CD4-positive, alpha-beta T cell (primary cell): ENCODE measurements at regions not wholly inside any gene's neighbourhood (a gene's known extent, or its start where the extent isn't known, plus 50 kb on each side); places are given as distances from the start of the nearest gene placed in this dataset.

Experiments used
- ATAC-seq: fragments of 200-7000 bp; cut with Tn5 transposase; one replicate; pipeline ENCODE4 v1.10.0; 2022; ENCODE audit warnings: mild to moderate bottlenecking; ENCODE audit not compliant: poor library complexity
- CTCF ChIA-PET: fragments of 350-600 bp; sonication (Branson Sonifier 250); formaldehyde crosslinking; loops from one replicate; lab custom pipeline; 2021; ENCODE audit warnings: antibody characterized with exemption, inconsistent platforms; lab: Charles Lee
- POLR2A ChIA-PET: fragments of 350-600 bp; sonication (Branson Sonifier 250); formaldehyde crosslinking; loops from one replicate; lab custom pipeline; 2021; ENCODE audit warnings: antibody characterized with exemption, inconsistent platforms; lab: Charles Lee
- DNase-seq, 14 experiments: peaks; one replicate each; pipeline ENCODE4 v3.0.0-alpha.2; 2013 to 2020; ENCODE audit warnings: mixed read lengths in 2 of 14
- H3K27ac ChIP-seq, 2 donors: one replicate each; pipeline versions ENCODE4 v1.5.1 to v1.7.0; 2013; ENCODE audit warnings: low read length in 2 of 2, low read depth in 1 of 2, mild to moderate bottlenecking in 1 of 2
- H3K27me3 ChIP-seq, 2 experiments: 1 replicate in 1 of 2; 2 replicates in 1 of 2; pipeline versions ENCODE4 v1.6.1 to v1.7.0; 2013; ENCODE audit warnings: low read length in 2 of 2, control low read depth in 1 of 2, mild to moderate bottlenecking in 1 of 2, moderate library complexity in 1 of 2; ENCODE audit not compliant: insufficient read depth in 2 of 2, control insufficient read depth in 1 of 2
- H3K36me3 ChIP-seq: one replicate; pipeline ENCODE4 v1.6.1; 2013; ENCODE audit warnings: low read length, control low read depth; ENCODE audit not compliant: insufficient read depth
- H3K4me1 ChIP-seq: one replicate; pipeline ENCODE4 v1.6.1; 2013; ENCODE audit warnings: low read length, control low read depth; ENCODE audit not compliant: insufficient read depth
- H3K4me3 ChIP-seq: one replicate; pipeline ENCODE4 v1.5.1; 2013; ENCODE audit warnings: mild to moderate bottlenecking, low read length, moderate library complexity
- H3K9me3 ChIP-seq, 2 experiments: 1 replicate in 1 of 2; 2 replicates in 1 of 2; pipeline versions ENCODE4 v1.6.1 to v1.7.0; 2013; ENCODE audit warnings: low read length in 2 of 2, mild to moderate bottlenecking in 2 of 2, control low read depth in 1 of 2, moderate library complexity in 1 of 2; ENCODE audit not compliant: control insufficient read depth in 1 of 2, insufficient read depth in 1 of 2
- H3K27ac Mint-ChIP-seq: one replicate; pipeline ENCODE4 v1.8.0; 2020; ENCODE audit warnings: mixed read lengths
- H3K27me3 Mint-ChIP-seq: one replicate; pipeline ENCODE4 v1.8.0; 2021; ENCODE audit warnings: mixed read lengths
- H3K36me3 Mint-ChIP-seq: one replicate; pipeline ENCODE4 v1.8.0; 2021; ENCODE audit warnings: low read depth, mixed read lengths
- H3K4me1 Mint-ChIP-seq: one replicate; pipeline ENCODE4 v1.8.0; 2021; ENCODE audit warnings: low read depth, mixed read lengths
- H3K4me3 Mint-ChIP-seq: one replicate; pipeline ENCODE4 v1.8.0; 2020; ENCODE audit warnings: mild to moderate bottlenecking, mixed read lengths
- H3K9me3 Mint-ChIP-seq: one replicate; pipeline ENCODE4 v1.8.0; 2020; ENCODE audit warnings: mixed read lengths
- CTCF ChIP-seq: fragments of 200-600 bp; IDR thresholded peaks from one replicate; pipeline ENCODE4 v1.8.0; 2022; ENCODE audit warnings: antibody characterized with exemption, mild to moderate bottlenecking
- intact Hi-C, 2 experiments: fragments of 100-400 bp; cut with DNase I in 1 of 2; cut with micrococcal nuclease in 1 of 2; formaldehyde crosslinking; loops; one replicate each; pipeline versions ENCODE4 v1.15.1 to v1.9.0; 2023 to 2025; cut with DNase I, micrococcal nuclease

- POLR2A ChIA-PET, result no interaction called here
These were observed 77.2 kb upstream of the TPRG1 start for GRCh38 chr3:189094539-189094938.

GRCh38 chr3:189096092-189096491 lies 75.7 kb upstream of the TPRG1 start:
- Histone ChIP-seq H3K4me3 (no peak overlapping the region), H3K36me3 (no peaks in the 10 kb centered on the region), H3K27me3 (no peaks in the 10 kb centered on the region), H3K27ac (no peak overlapping the region), H3K9me3 (no peaks in the 10 kb centered on the region), H3K4me1 (no peaks in the 10 kb centered on the region)
- Mint-ChIP-seq H3K27ac (no peak overlapping the region), H3K4me1 (no peaks in the 10 kb centered on the region), H3K9me3 (no peaks in the 10 kb centered on the region), H3K4me3 (no peak overlapping the region), H3K27me3 (no peaks in the 10 kb centered on the region), H3K36me3 (no peaks in the 10 kb centered on the region)
- CTCF ChIA-PET, result no interaction called here
- DNase-seq, result no peak
- POLR2A ChIA-PET, result no interaction called here
- intact Hi-C loops, result no loop called here
- ATAC-seq, result no peak
- TF ChIP-seq CTCF, result no peak

More at GRCh38 chr3:189094539-189094938, 77.2 kb upstream of the TPRG1 start:
- no peaks in the 10 kb centered on the region for H3K27me3 Mint-ChIP-seq
- no peak for DNase-seq
- no peaks in the 10 kb centered on the region for H3K4me1 ChIP-seq
- no peaks in the 10 kb centered on the region for H3K36me3 ChIP-seq
- no peak overlapping the region for H3K27ac Mint-ChIP-seq
- CTCF ChIA-PET, result no interaction called here
- H3K27me3 ChIP-seq, result no peaks in the 10 kb centered on the region
- intact Hi-C loops, result no loop called here
- no peaks in the 10 kb centered on the region for H3K36me3 Mint-ChIP-seq
- no peaks in the 10 kb centered on the region for H3K9me3 Mint-ChIP-seq
- H3K4me1 Mint-ChIP-seq, result no peaks in the 10 kb centered on the region
- no peak for TF ChIP-seq CTCF
- no peaks in the 10 kb centered on the region for H3K9me3 ChIP-seq
- H3K4me3 ChIP-seq, result no peak overlapping the region
- no peak for ATAC-seq
- no peak overlapping the region for H3K27ac ChIP-seq
- no peak overlapping the region for H3K4me3 Mint-ChIP-seq

- Histone ChIP-seq H3K36me3 (no peaks in the 10 kb centered on the region), H3K27ac (no peak overlapping the region), H3K9me3 (no peaks in the 10 kb centered on the region), H3K27me3 (no peaks in the 10 kb centered on the region), H3K4me1 (no peaks in the 10 kb centered on the region), H3K4me3 (no peak overlapping the region)
- TF ChIP-seq CTCF, result no peak
- CTCF ChIA-PET, result interaction anchor here (0.6 kb wide), 1 partner anchor 1361 kb away, joined by 3 read pairs; no protein-coding TSS in a partner anchor
- H3K36me3 Mint-ChIP-seq, result no peaks in the 10 kb centered on the region
- H3K4me3 Mint-ChIP-seq, result no peak overlapping the region
- H3K4me1 Mint-ChIP-seq, result no peaks in the 10 kb centered on the region
- H3K27me3 Mint-ChIP-seq, result no peaks in the 10 kb centered on the region
- no peaks in the 10 kb centered on the region for H3K9me3 Mint-ChIP-seq
- intact Hi-C loops, result no loop called here
- H3K27ac Mint-ChIP-seq, result no peak overlapping the region
- no peak for DNase-seq
- no peak for ATAC-seq
- POLR2A ChIA-PET, result no interaction called here
These were observed 72.7 kb upstream of the TPRG1 start for GRCh38 chr3:189099031-189099471.
